GM21717 (cell line): ENCODE measurements at regions not wholly inside any gene's neighbourhood (a gene's known extent, or its start where the extent isn't known, plus 50 kb on each side); places are given as distances from the start of the nearest gene placed in this dataset.
"Not testable (repeated sequence)": the region's sequence is repeated elsewhere in the genome, so short reads cannot be mapped to it uniquely, and the experiment has no call there.

Source experiments
- ATAC-seq: cut with Tn5 transposase; IDR thresholded peaks from one replicate; pipeline ENCODE4 v1.9.1; 2021; ENCODE audit warnings: mild to moderate bottlenecking, moderate library complexity; ENCODE audit not compliant: unreplicated experiment

- ATAC-seq: no peak
Measured at GRCh38 chr6:137610702-137611101, 116.5 kb upstream of the OLIG3 start.

- no peak for ATAC-seq
Measured at GRCh38 chr6:137623293-137623692, 129.1 kb upstream of the OLIG3 start.

GRCh38 chr6:137625100-137625661 is 131.0 kb upstream of the OLIG3 start:
- ATAC-seq: no peak

- ATAC-seq: no peak
Measured at GRCh38 chr6:137625808-137626207, 131.6 kb upstream of the OLIG3 start.

GRCh38 chr6:137630666-137631065 is 136.5 kb upstream of the OLIG3 start:
- ATAC-seq: peak; percentile 20

GRCh38 chr6:137631323-137631722 is 137.1 kb upstream of the OLIG3 start:
- ATAC-seq: peak; percentile 52

- ATAC-seq: not testable (repeated sequence)
Measured at GRCh38 chr6:137634177-137634576, 140.0 kb upstream of the OLIG3 start.

- no peak for ATAC-seq
Measured at GRCh38 chr6:137637121-137637520, 142.9 kb upstream of the OLIG3 start.

GRCh38 chr6:137638926-137639706 is 144.9 kb upstream of the OLIG3 start:
- ATAC-seq: peak; percentile 56

GRCh38 chr6:137640086-137640485 is 145.9 kb upstream of the OLIG3 start:
- no peak for ATAC-seq

- peak; percentile 62 for ATAC-seq
Measured at GRCh38 chr6:137641474-137642077, 147.4 kb upstream of the OLIG3 start.

GRCh38 chr6:137643210-137643609 is 149.0 kb upstream of the OLIG3 start:
- ATAC-seq: not testable (repeated sequence)

GRCh38 chr6:137643644-137644043 is 149.4 kb upstream of the OLIG3 start:
- ATAC-seq: not testable (repeated sequence)

GRCh38 chr6:137645850-137646249 is 151.7 kb upstream of the OLIG3 start:
- ATAC-seq: no peak

- no peak for ATAC-seq
Measured at GRCh38 chr6:137646484-137646883, 152.3 kb upstream of the OLIG3 start.

GRCh38 chr6:137647762-137648447 is 153.7 kb upstream of the OLIG3 start:
- ATAC-seq: peak; percentile 77

- ATAC-seq: no peak
Measured at GRCh38 chr6:137650720-137651119, 156.5 kb upstream of the OLIG3 start.

GRCh38 chr6:137651178-137651577 is 157.0 kb upstream of the OLIG3 start:
- no peak for ATAC-seq

- no peak for ATAC-seq
Measured at GRCh38 chr6:137651591-137652335, 157.6 kb upstream of the OLIG3 start.

- ATAC-seq: no peak
Measured at GRCh38 chr6:137652961-137653705, 158.9 kb upstream of the OLIG3 start.
